ENCODE measurements at regions not wholly inside any gene's neighbourhood (a gene's known extent, or its start where the extent isn't known, plus 50 kb on each side); places are given as distances from the start of the nearest gene placed in this dataset.
"Not testable (repeated sequence)": the region's sequence is repeated elsewhere in the genome, so short reads cannot be mapped to it uniquely, and the experiment has no call there.

DNA sequence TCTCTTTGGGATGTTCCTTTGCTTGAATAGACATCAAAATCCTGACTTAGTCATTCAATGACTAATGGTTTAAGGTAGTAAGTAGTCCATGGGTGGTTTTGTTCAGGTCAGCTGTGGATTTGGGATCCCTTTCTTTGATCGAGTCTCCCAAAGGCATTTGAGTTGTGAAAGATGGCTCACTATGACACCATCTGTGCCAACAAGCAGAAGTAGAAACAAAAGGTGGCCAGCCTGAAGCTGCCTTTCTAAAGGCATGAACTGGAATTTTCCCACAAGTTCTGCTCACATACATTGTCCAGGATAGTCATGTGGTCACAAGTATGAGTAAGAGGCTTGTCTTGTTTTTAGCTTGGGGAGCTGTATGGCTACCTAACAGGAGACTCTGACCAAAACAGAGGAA, 129.9 kb downstream of the CCNG2 start:
- intact Hi-C loops (cut with DNase I), result no loop called here
- Histone ChIP-seq H3K27ac (no peak overlapping the region), H3K36me3 (no peaks in the 10 kb centered on the region), H3K9me3 (no peaks in the 10 kb centered on the region), H3K4me1 (no peaks in the 10 kb centered on the region), H3K4me3 (no peak overlapping the region), H3K27me3 (no peaks in the 10 kb centered on the region)
- ATAC-seq (no peak), DNase-seq (no peak)
- whole genome bisulfite sequencing (ENCODE audit: insufficient coverage, low coverage, low lambda C conversion rate, missing lambda C conversion rate), result 80% methylated on average over 1 of the region's 1 CpG
- TF ChIP-seq, protein P1, sequence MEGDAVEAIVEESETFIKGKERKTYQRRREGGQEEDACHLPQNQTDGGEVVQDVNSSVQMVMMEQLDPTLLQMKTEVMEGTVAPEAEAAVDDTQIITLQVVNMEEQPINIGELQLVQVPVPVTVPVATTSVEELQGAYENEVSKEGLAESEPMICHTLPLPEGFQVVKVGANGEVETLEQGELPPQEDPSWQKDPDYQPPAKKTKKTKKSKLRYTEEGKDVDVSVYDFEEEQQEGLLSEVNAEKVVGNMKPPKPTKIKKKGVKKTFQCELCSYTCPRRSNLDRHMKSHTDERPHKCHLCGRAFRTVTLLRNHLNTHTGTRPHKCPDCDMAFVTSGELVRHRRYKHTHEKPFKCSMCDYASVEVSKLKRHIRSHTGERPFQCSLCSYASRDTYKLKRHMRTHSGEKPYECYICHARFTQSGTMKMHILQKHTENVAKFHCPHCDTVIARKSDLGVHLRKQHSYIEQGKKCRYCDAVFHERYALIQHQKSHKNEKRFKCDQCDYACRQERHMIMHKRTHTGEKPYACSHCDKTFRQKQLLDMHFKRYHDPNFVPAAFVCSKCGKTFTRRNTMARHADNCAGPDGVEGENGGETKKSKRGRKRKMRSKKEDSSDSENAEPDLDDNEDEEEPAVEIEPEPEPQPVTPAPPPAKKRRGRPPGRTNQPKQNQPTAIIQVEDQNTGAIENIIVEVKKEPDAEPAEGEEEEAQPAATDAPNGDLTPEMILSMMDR (IDR thresholded peaks at IDR 0.05), result no peak
- no peak for TF ChIP-seq POLR2A (IDR thresholded peaks at IDR 0.05)

DNA sequence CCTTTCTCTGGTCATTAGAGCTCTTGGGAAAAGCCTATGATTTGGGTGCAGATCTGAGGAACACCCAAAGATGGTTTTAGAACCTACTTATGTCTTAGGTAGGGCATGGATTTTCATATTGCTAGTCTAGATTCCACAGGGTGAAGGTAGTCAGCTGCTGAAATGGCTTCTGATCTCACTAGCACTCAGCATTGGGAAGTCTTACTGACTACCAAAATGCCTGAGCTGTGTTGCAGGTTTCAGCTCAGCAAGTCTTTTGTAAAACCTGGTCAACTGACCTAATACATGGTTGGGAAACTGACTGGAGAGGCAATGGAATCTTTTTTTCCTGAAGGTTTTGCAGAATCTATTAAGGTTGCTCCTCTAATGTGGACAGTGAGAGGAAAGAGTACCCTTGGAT, 136.4 kb downstream of the CCNG2 start:
- H3K27me3 ChIP-seq, result no peaks in the 10 kb centered on the region
- no peaks in the 10 kb centered on the region for H3K4me1 ChIP-seq
- no peak overlapping the region for H3K27ac ChIP-seq
- no peak overlapping the region for H3K4me3 ChIP-seq
- ATAC-seq, result no peak
- no peak for TF ChIP-seq POLR2A (IDR thresholded peaks at IDR 0.05)
- TF ChIP-seq, protein P1 (IDR thresholded peaks at IDR 0.05), result no peak
- no peaks in the 10 kb centered on the region for H3K9me3 ChIP-seq
- intact Hi-C loops (cut with DNase I), result no loop called here
- DNase-seq, result no peak
- no peaks in the 10 kb centered on the region for H3K36me3 ChIP-seq

DNA sequence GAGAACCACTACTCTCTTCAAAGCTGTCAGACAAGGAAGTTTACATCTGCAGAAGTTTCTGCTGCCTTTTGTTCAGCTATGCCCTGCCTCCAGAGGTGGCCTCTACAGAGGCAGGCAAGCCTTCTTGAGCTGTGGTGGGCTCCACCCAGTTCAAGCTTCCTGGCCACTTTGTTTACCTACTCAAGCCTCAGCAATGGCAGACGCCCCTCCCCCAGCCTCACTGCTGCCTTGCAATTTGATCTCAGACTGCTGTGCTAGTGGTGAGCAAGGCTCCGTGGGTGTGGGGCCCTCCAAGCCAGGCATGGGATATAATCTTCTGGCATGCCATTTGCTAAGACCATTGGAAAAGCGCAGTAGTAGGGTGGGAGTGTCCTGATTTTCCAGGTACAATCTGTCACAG, 144.0 kb downstream of the CCNG2 start:
- H3K27me3 ChIP-seq; H3K4me3 ChIP-seq; H3K9me3 ChIP-seq; DNase-seq; H3K36me3 ChIP-seq; H3K27ac ChIP-seq; intact Hi-C loops (cut with DNase I); ATAC-seq; H3K4me1 ChIP-seq: not testable (repeated sequence)
- WGBS (ENCODE audit: insufficient coverage, low coverage, low lambda C conversion rate, missing lambda C conversion rate), result 42% methylated on average over 3 of the region's 3 CpGs

DNA sequence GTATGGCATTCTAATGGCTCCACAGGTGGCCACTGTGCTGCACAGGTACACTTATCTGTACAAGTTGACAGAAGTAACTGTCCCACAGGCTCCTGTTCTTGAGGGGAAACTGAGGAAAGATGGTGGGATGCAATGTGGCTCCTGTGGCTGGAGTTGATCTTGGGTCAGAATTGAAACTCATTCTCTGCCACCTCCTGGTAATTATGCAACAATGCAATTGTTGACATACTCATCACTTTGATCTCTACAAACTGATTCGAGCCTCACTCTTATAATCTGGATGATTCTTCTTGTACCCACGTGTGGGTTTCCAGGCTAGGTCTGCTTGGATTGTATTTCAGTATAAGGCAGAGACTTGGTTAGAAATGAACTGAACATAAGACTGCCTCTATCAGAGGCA, 148.8 kb downstream of the CCNG2 start:
- no peak for ATAC-seq
- H3K4me1 ChIP-seq, result no peaks in the 10 kb centered on the region
- intact Hi-C loops (cut with DNase I), result no loop called here
- WGBS (ENCODE audit: insufficient coverage, low coverage, low lambda C conversion rate, missing lambda C conversion rate), result 0% methylated on average over 2 of the region's 2 CpGs
- H3K9me3 ChIP-seq, result no peaks in the 10 kb centered on the region
- H3K36me3 ChIP-seq, result no peaks in the 10 kb centered on the region
- DNase-seq, result no peak
- H3K4me3 ChIP-seq, result no peak overlapping the region
- no peak for TF ChIP-seq POLR2A (IDR thresholded peaks at IDR 0.05)
- H3K27me3 ChIP-seq, result no peaks in the 10 kb centered on the region
- no peak overlapping the region for H3K27ac ChIP-seq

DNA sequence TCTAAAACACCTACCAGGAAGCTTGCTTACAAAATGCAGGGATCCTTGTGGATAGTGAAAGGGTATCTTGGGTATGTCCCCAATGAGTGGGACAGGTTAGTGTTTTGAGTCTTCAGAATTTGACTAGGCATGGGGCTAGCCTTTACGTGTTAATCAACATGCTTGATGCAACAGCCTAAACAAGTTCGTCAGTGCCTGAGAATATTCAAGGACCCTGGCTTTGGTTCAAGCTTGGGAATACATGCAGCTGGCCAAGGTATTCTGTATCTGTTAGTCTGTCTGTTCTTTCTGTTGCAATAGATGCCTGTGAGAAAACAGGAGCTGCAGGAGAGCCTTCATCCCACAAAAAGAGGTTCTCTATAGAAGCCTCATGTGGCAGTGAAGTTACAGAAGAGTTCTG, 149.5 kb downstream of the CCNG2 start:
- intact Hi-C loops (cut with DNase I), result no loop called here

More for the DNA sequence above, 149.5 kb downstream of the CCNG2 start:
- DNase-seq (no peak), ATAC-seq (no peak)
- H3K27me3 ChIP-seq, result no peaks in the 10 kb centered on the region
- H3K4me1 ChIP-seq, result no peaks in the 10 kb centered on the region
- no peak overlapping the region for H3K4me3 ChIP-seq
- H3K27ac ChIP-seq, result no peak overlapping the region
- no peaks in the 10 kb centered on the region for H3K36me3 ChIP-seq
- WGBS (ENCODE audit: insufficient coverage, low coverage, low lambda C conversion rate, missing lambda C conversion rate), result 31% methylated on average over 2 of the region's 2 CpGs
- TF ChIP-seq, protein P1 (IDR thresholded peaks at IDR 0.05), result no peak
- no peak for TF ChIP-seq POLR2A (IDR thresholded peaks at IDR 0.05)
- no peaks in the 10 kb centered on the region for H3K9me3 ChIP-seq
